ENCODE measurements at regions not wholly inside any gene's neighbourhood (a gene's known extent, or its start where the extent isn't known, plus 50 kb on each side); places are given as distances from the start of the nearest gene placed in this dataset.
A peak's percentile ranks its signal among the peaks of the same experiment; 100 is the strongest.

GRCh38 chr18:59834267-59834666, 65.5 kb upstream of the PMAIP1 start:
- ATAC-seq (ENCODE audit: low read depth) (peak; percentile 28), DNase-seq (no peak)
- Histone ChIP-seq H3K27me3 (replicated peaks in 1 of 4; ENCODE audit: control extremely low read depth in 1 of 4, control insufficient read depth in 3 of 4, insufficient read depth in 4 of 4, low read length in 3 of 4) (no peaks in the 10 kb centered on the region), H3K79me2 (ENCODE audit: control insufficient read depth, insufficient read depth, low read length) (no peaks in the 10 kb centered on the region), H2AFZ (ENCODE audit: insufficient read depth, low read depth, low read length, poor library complexity, severe bottlenecking) (no peak overlapping the region), H3K9ac (ENCODE audit: low read length) (no peak overlapping the region), H3K9me3 (ENCODE audit: control extremely low read depth in 1 of 3, control insufficient read depth in 2 of 3, insufficient read depth in 1 of 3, low read length in 2 of 3) (no peaks in the 10 kb centered on the region), H3K27ac (ENCODE audit: low read length in 2 of 2) (no peak overlapping the region), H3K4me2 (replicated peaks; ENCODE audit: low read depth, low read length, poor library complexity, severe bottlenecking) (no peak overlapping the region), H3K36me3 (replicated peaks in 1 of 2; ENCODE audit: control extremely low read depth in 1 of 2, control insufficient read depth in 1 of 2, extremely low read depth in 1 of 2, insufficient read depth in 2 of 2, low read length in 1 of 2) (no peaks in the 10 kb centered on the region), H4K20me1 (ENCODE audit: control insufficient read depth, insufficient read depth, low read length, poor library complexity, severe bottlenecking) (no peaks in the 10 kb centered on the region), H3K4me3 (ENCODE audit: control extremely low read depth in 1 of 5, extremely low read depth in 1 of 5, insufficient read depth in 1 of 5, low read depth in 2 of 5, low read length in 4 of 5) (no peak overlapping the region), H3K4me1 (ENCODE audit: control insufficient read depth in 2 of 2, insufficient read depth in 2 of 2, low read length in 2 of 2) (peaks cover 5 to 19% of the 10 kb centered on the region in 2 donors)
- TF ChIP-seq EZH2 (IDR thresholded peaks at IDR 0.05; ENCODE audit: borderline replicate concordance, insufficient read depth, low read depth, low read length, poor library complexity, severe bottlenecking) = no peak
- TF ChIP-seq CTCF (IDR thresholded peaks at IDR 0.05) = no peak
- intact Hi-C loops (cut with micrococcal nuclease) = no loop called here
- no peaks in the 10 kb centered on the region for H3K27me3 Mint-ChIP-seq
- peak overlapping the region; percentile 26 for H3K27ac Mint-ChIP-seq
- POLR2A ChIA-PET = no interaction called here
- peaks cover 24% of the 10 kb centered on the region for H3K4me1 Mint-ChIP-seq
- no peak overlapping the region for H3K4me3 Mint-ChIP-seq
- CTCF ChIA-PET = interaction anchor here (4.0 to 7.9 kb wide), 2 partner anchors 155 to 160 kb away, joined by 47 to 81 read pairs; no protein-coding TSS in a partner anchor
- H3K9me3 Mint-ChIP-seq (ENCODE audit: insufficient read depth) = no peaks in the 10 kb centered on the region
- no CpG with 5 or more reads among the region's 3 CpGs for WGBS (ENCODE audit: insufficient coverage)

GRCh38 chr18:59833785-59834184, 66.0 kb upstream of the PMAIP1 start:
- WGBS (ENCODE audit: insufficient coverage) = no CpG with 5 or more reads among the region's 3 CpGs
- DNase-seq = peak; percentile 30
- Mint-ChIP-seq H3K27ac (peak overlapping the region; percentile 34), H3K4me3 (no peak overlapping the region), H3K9me3 (ENCODE audit: insufficient read depth) (no peaks in the 10 kb centered on the region), H3K4me1 (peaks cover 24% of the 10 kb centered on the region), H3K27me3 (no peaks in the 10 kb centered on the region)
- H3K27ac ChIP-seq (ENCODE audit: low read length in 2 of 2) = no peak overlapping the region
- peaks cover 5 to 19% of the 10 kb centered on the region in 2 donors for H3K4me1 ChIP-seq (ENCODE audit: control insufficient read depth in 2 of 2, insufficient read depth in 2 of 2, low read length in 2 of 2)
- no peaks in the 10 kb centered on the region for H4K20me1 ChIP-seq (ENCODE audit: control insufficient read depth, insufficient read depth, low read length, poor library complexity, severe bottlenecking)
- intact Hi-C loops (cut with micrococcal nuclease) = no loop called here
- no peaks in the 10 kb centered on the region for H3K9me3 ChIP-seq (ENCODE audit: control extremely low read depth in 1 of 3, control insufficient read depth in 2 of 3, insufficient read depth in 1 of 3, low read length in 2 of 3)
- H2AFZ ChIP-seq (ENCODE audit: insufficient read depth, low read depth, low read length, poor library complexity, severe bottlenecking) = no peak overlapping the region
- H3K4me2 ChIP-seq (replicated peaks; ENCODE audit: low read depth, low read length, poor library complexity, severe bottlenecking) = no peak overlapping the region
- H3K9ac ChIP-seq (ENCODE audit: low read length) = no peak overlapping the region
- TF ChIP-seq CTCF (IDR thresholded peaks at IDR 0.05) = no peak
- TF ChIP-seq EZH2 (IDR thresholded peaks at IDR 0.05; ENCODE audit: borderline replicate concordance, insufficient read depth, low read depth, low read length, poor library complexity, severe bottlenecking) = no peak
- POLR2A ChIA-PET = no interaction called here
- no peaks in the 10 kb centered on the region for H3K79me2 ChIP-seq (ENCODE audit: control insufficient read depth, insufficient read depth, low read length)
- CTCF ChIA-PET = interaction anchor here (7.9 kb wide), 1 partner anchor 155 kb away, joined by 81 read pairs; no protein-coding TSS in a partner anchor
- no peaks in the 10 kb centered on the region for H3K36me3 ChIP-seq (replicated peaks in 1 of 2; ENCODE audit: control extremely low read depth in 1 of 2, control insufficient read depth in 1 of 2, extremely low read depth in 1 of 2, insufficient read depth in 2 of 2, low read length in 1 of 2)
- ATAC-seq (ENCODE audit: low read depth) = peak; percentile 44
- no peaks in the 10 kb centered on the region for H3K27me3 ChIP-seq (replicated peaks in 1 of 4; ENCODE audit: control extremely low read depth in 1 of 4, control insufficient read depth in 3 of 4, insufficient read depth in 4 of 4, low read length in 3 of 4)
- no peak overlapping the region for H3K4me3 ChIP-seq (ENCODE audit: control extremely low read depth in 1 of 5, extremely low read depth in 1 of 5, insufficient read depth in 1 of 5, low read depth in 2 of 5, low read length in 4 of 5)
